Endothelial cell of umbilical vein (primary cell): ENCODE measurements at regions not wholly inside any gene's neighbourhood (a gene's known extent, or its start where the extent isn't known, plus 50 kb on each side); places are given as distances from the start of the nearest gene placed in this dataset.

Experiments
- BruUV-seq: library from RNA; stranded (reverse); fragments of 400-500 nt; replicated peaks from 2 replicates; lab custom pipeline; 2021; lab: Mats Ljungman, UMichigan
- CTCF ChIA-PET: fragments of 300-600, 350-600 bp; sonication (Branson Sonifier 250); formaldehyde crosslinking; loops from one replicate; lab custom pipeline; 2021; ENCODE audit warnings: antibody characterized with exemption, inconsistent platforms; lab: Charles Lee
- POLR2A ChIA-PET: fragments of 300-600, 350-600 bp; sonication (Branson Sonifier 250); formaldehyde crosslinking; loops from one replicate; lab custom pipeline; 2021; ENCODE audit warnings: antibody characterized with exemption, inconsistent platforms; lab: Charles Lee
- DNase-seq: peaks from one replicate; pipeline ENCODE4 v3.0.0-alpha.2; 2011; ENCODE audit warnings: low read depth, low spot score
- FAIRE-seq: peaks from 2 replicates; lab custom pipeline; 2011; peaks lifted over from hg19 to GRCh38; lab: Jason Lieb, UNC
- H2AFZ ChIP-seq: 2 replicates; pipeline ENCODE4 v1.6.0; 2012; ENCODE audit warnings: low read depth, low read length, control low read depth, inconsistent platforms
- H3K27ac ChIP-seq: 2 replicates; pipeline ENCODE4 v1.5.1; 2011; ENCODE audit warnings: low read depth, mild to moderate bottlenecking, control low read depth, low read length, moderate library complexity; ENCODE audit not compliant: insufficient read depth
- H3K27me3 ChIP-seq, 2 experiments: 2 replicates each; pipeline versions ENCODE4 v1.6.0 to v1.6.1; 2011; ENCODE audit warnings: low read length in 2 of 2, mixed read lengths in 1 of 2; ENCODE audit not compliant: control insufficient read depth in 2 of 2, insufficient read depth in 2 of 2
- H3K36me3 ChIP-seq, 2 experiments: 2 replicates in 1 of 2; 3 replicates in 1 of 2; pipeline ENCODE4 v1.5.1; 2011; ENCODE audit warnings: low read length in 2 of 2, mild to moderate bottlenecking in 1 of 2, moderate library complexity in 1 of 2; ENCODE audit not compliant: control insufficient read depth in 2 of 2, insufficient read depth in 2 of 2; ENCODE audit errors: extremely low read depth in 1 of 2
- H3K4me1 ChIP-seq: 3 replicates; pipeline ENCODE4 v1.5.1; 2011; ENCODE audit warnings: mild to moderate bottlenecking, low read length; ENCODE audit not compliant: control insufficient read depth, insufficient read depth; ENCODE audit errors: extremely low read depth
- H3K4me2 ChIP-seq: 2 replicates; pipeline ENCODE4 v1.6.1; 2011; ENCODE audit warnings: low read length, control low read depth, mixed read lengths; ENCODE audit not compliant: insufficient read depth
- H3K4me3 ChIP-seq, 3 experiments: fragments of 200-600 bp in 1 of 3; sonication (generic), shearing (Covaris generic) in 1 of 3; replicated peaks in 1 of 3; 2 replicates each; pipeline ENCODE4 v1.5.1; 2011 to 2016; ENCODE audit warnings: control low read depth in 3 of 3, low read length in 3 of 3, mild to moderate bottlenecking in 2 of 3, inconsistent platforms in 1 of 3, low read depth in 1 of 3, moderate library complexity in 1 of 3; ENCODE audit not compliant: insufficient read depth in 1 of 3
- H3K79me2 ChIP-seq: 2 replicates; pipeline ENCODE4 v1.6.0; 2012; ENCODE audit warnings: low read length, inconsistent platforms; ENCODE audit not compliant: control insufficient read depth, insufficient read depth
- H3K9ac ChIP-seq: replicated peaks from 2 replicates; pipeline ENCODE3; 2011; ENCODE audit warnings: low read length, control low read depth; ENCODE audit not compliant: insufficient read depth; ENCODE audit errors: extremely low read depth
- H3K9me1 ChIP-seq: replicated peaks from 3 replicates; pipeline ENCODE4 v1.6.0; 2011; ENCODE audit warnings: mild to moderate bottlenecking, low read length; ENCODE audit not compliant: control insufficient read depth, insufficient read depth; ENCODE audit errors: extremely low read depth
- H3K9me3 ChIP-seq: replicated peaks from 2 replicates; pipeline ENCODE4 v1.5.1; 2012; ENCODE audit warnings: low read length, inconsistent platforms; ENCODE audit not compliant: control insufficient read depth, insufficient read depth
- H4K20me1 ChIP-seq: replicated peaks from 2 replicates; pipeline ENCODE3; 2011; ENCODE audit warnings: mild to moderate bottlenecking, low read length; ENCODE audit not compliant: control insufficient read depth, insufficient read depth; ENCODE audit errors: extremely low read depth
- CTCF ChIP-seq, 2 donors: IDR thresholded peaks; 1 replicate in 1 of 2; 2 replicates in 1 of 2; pipeline ENCODE4 v1.5.1; 2011; ENCODE audit warnings: low read length in 2 of 2, mild to moderate bottlenecking in 2 of 2, moderate library complexity in 2 of 2, control low read depth in 1 of 2, inconsistent platforms in 1 of 2, low read depth in 1 of 2; ENCODE audit not compliant: insufficient read depth in 1 of 2; ENCODE audit errors: extremely low read depth in 1 of 2
- EZH2 ChIP-seq: IDR thresholded peaks from 2 replicates; pipeline ENCODE4 v1.6.1; 2012; ENCODE audit warnings: borderline replicate concordance, low read depth, mild to moderate bottlenecking, moderate library complexity, low read length, inconsistent platforms; ENCODE audit not compliant: severe bottlenecking
- FOS ChIP-seq: IDR thresholded peaks from 2 replicates; pipeline ENCODE4 v1.6.1; 2011; ENCODE audit warnings: mild to moderate bottlenecking, low read length, moderate library complexity, borderline replicate concordance; ENCODE audit not compliant: insufficient read depth
- GATA2 ChIP-seq: IDR thresholded peaks from 2 replicates; pipeline ENCODE4 v1.7.0; 2011; ENCODE audit warnings: low read depth, mild to moderate bottlenecking, moderate library complexity, mixed read lengths, low read length; ENCODE audit not compliant: insufficient read length, insufficient read depth
- JUN ChIP-seq: IDR thresholded peaks from 2 replicates; pipeline ENCODE4 v1.6.1; 2011; ENCODE audit warnings: borderline replicate concordance, low read depth; ENCODE audit not compliant: insufficient read length, insufficient read depth
- MAX ChIP-seq: IDR thresholded peaks from 2 replicates; pipeline ENCODE4 v1.6.1; 2011; ENCODE audit not compliant: insufficient read depth, insufficient read length
- MYC ChIP-seq: IDR thresholded peaks from one replicate; pipeline ENCODE4 v1.6.1; 2011; ENCODE audit warnings: mild to moderate bottlenecking, low read depth, low read length
- POLR2A ChIP-seq: IDR thresholded peaks from 2 replicates; pipeline ENCODE4 v1.6.1; 2012; ENCODE audit warnings: low read depth, mild to moderate bottlenecking, control low read depth, low read length
- POLR2AphosphoS5 ChIP-seq: IDR thresholded peaks from 2 replicates; pipeline ENCODE4 v1.6.1; 2012; ENCODE audit warnings: low read depth, mild to moderate bottlenecking, control low read depth, low read length, moderate library complexity; ENCODE audit not compliant: insufficient read depth
- dilution Hi-C: fragments of 300-500 bp; cut with MboI; formaldehyde crosslinking; loops from one replicate; pipeline ENCODE4 v1.15.0; 2019; ENCODE audit warnings: low sequenced_read_pairs; ENCODE audit not compliant: extremely low pct_ligation_motif_present
- intact Hi-C: fragments of 100-400 bp; cut with micrococcal nuclease; formaldehyde crosslinking; loops from one replicate; pipeline ENCODE4 v1.10.0; 2022

GRCh38 chr6:82751718-82752117 lies 313.9 kb downstream of the UBE3D start:
- intact Hi-C loops (no loop called here), dilution Hi-C loops (no loop called here)
- FAIRE-seq (no peak), DNase-seq (no peak)
- no peak overlapping the region for H3K9ac ChIP-seq
- no peak for TF ChIP-seq FOS
- TF ChIP-seq EZH2 = no peak
- TF ChIP-seq POLR2AphosphoS5 = no peak
- TF ChIP-seq GATA2 = no peak
- no peak for TF ChIP-seq MYC
- TF ChIP-seq POLR2A = no peak
- TF ChIP-seq CTCF (IDR thresholded peaks at IDR 0.05; ENCODE audit: extremely low read depth in 1 of 2, insufficient read depth in 1 of 2, low read depth in 1 of 2, low read length in 2 of 2) = no peak
- no peak for TF ChIP-seq JUN
- no peak for TF ChIP-seq MAX
- no peaks in the 10 kb centered on the region for H3K9me3 ChIP-seq
- H3K9me1 ChIP-seq = no peaks in the 10 kb centered on the region
- no peak overlapping the region for H3K27ac ChIP-seq
- H2AFZ ChIP-seq = no peak overlapping the region
- BruUV-seq = no TSS peak
- H3K4me1 ChIP-seq = no peaks in the 10 kb centered on the region
- H3K79me2 ChIP-seq = no peaks in the 10 kb centered on the region
- H3K4me2 ChIP-seq = no peak overlapping the region
- no peaks in the 10 kb centered on the region for H3K27me3 ChIP-seq
- no peak overlapping the region for H3K4me3 ChIP-seq
- no peaks in the 10 kb centered on the region for H4K20me1 ChIP-seq
- H3K36me3 ChIP-seq = no peaks in the 10 kb centered on the region
- POLR2A ChIA-PET = no interaction called here
- CTCF ChIA-PET = no interaction called here
